CD8-positive, alpha-beta memory T cell (primary cell): ENCODE measurements at regions not wholly inside any gene's neighbourhood (a gene's known extent, or its start where the extent isn't known, plus 50 kb on each side); places are given as distances from the start of the nearest gene placed in this dataset.
A peak's percentile ranks its signal among the peaks of the same experiment; 100 is the strongest.

Experiments used
- CTCF ChIA-PET: fragments of 350-600 bp; sonication (Branson Sonifier 250); formaldehyde crosslinking; loops from one replicate; lab custom pipeline; 2021; ENCODE audit warnings: antibody characterized with exemption; lab: Charles Lee
- POLR2A ChIA-PET: fragments of 350-600 bp; sonication (Branson Sonifier 250); formaldehyde crosslinking; loops from one replicate; lab custom pipeline; 2021; ENCODE audit warnings: antibody characterized with exemption; lab: Charles Lee
- DNase-seq, 5 donors: peaks; one replicate each; pipeline versions ENCODE4 v3.0.0 to v3.0.0-alpha.2; 2020 to 2022; ENCODE audit warnings: mixed read lengths in 1 of 5
- H3K27ac ChIP-seq: one replicate; pipeline ENCODE4 v1.7.0; 2013; ENCODE audit warnings: low read depth, mild to moderate bottlenecking, low read length, moderate library complexity
- H3K27me3 ChIP-seq: 2 replicates; pipeline ENCODE4 v1.7.0; 2013; ENCODE audit warnings: low read length, mild to moderate bottlenecking; ENCODE audit not compliant: insufficient read depth, poor library complexity, severe bottlenecking
- H3K36me3 ChIP-seq: 2 replicates; pipeline ENCODE4 v1.7.0; 2013; ENCODE audit warnings: mild to moderate bottlenecking, low read length, moderate library complexity; ENCODE audit not compliant: insufficient read depth
- H3K4me1 ChIP-seq: 2 replicates; pipeline ENCODE4 v1.7.0; 2013; ENCODE audit warnings: mild to moderate bottlenecking, low read length, moderate library complexity; ENCODE audit not compliant: insufficient read depth
- H3K4me3 ChIP-seq: 2 replicates; pipeline ENCODE4 v1.7.0; 2013; ENCODE audit warnings: mild to moderate bottlenecking, low read length
- H3K9me3 ChIP-seq: 2 replicates; pipeline ENCODE4 v1.7.0; 2013; ENCODE audit warnings: mild to moderate bottlenecking, low read length
- H3K27ac Mint-ChIP-seq, 8 donors: one replicate each; pipeline ENCODE4 v1.8.0; 2020 to 2021; ENCODE audit warnings: mixed read lengths in 8 of 8, mild to moderate bottlenecking in 6 of 8, inconsistent platforms in 3 of 8, moderate library complexity in 3 of 8
- H3K27me3 Mint-ChIP-seq, 2 donors: one replicate each; pipeline ENCODE4 v1.8.0; 2020 to 2021; ENCODE audit warnings: mixed read lengths in 2 of 2, mild to moderate bottlenecking in 1 of 2, moderate library complexity in 1 of 2
- H3K36me3 Mint-ChIP-seq, 3 donors: one replicate each; pipeline ENCODE4 v1.8.0; 2020 to 2021; ENCODE audit warnings: mixed read lengths in 3 of 3, inconsistent platforms in 1 of 3, mild to moderate bottlenecking in 1 of 3
- H3K4me1 Mint-ChIP-seq, 3 donors: one replicate each; pipeline ENCODE4 v1.8.0; 2020 to 2021; ENCODE audit warnings: mixed read lengths in 3 of 3, inconsistent platforms in 1 of 3, mild to moderate bottlenecking in 1 of 3
- H3K4me3 Mint-ChIP-seq, 7 donors: one replicate each; pipeline ENCODE4 v1.8.0; 2020 to 2021; ENCODE audit warnings: mixed read lengths in 7 of 7, mild to moderate bottlenecking in 6 of 7, moderate library complexity in 4 of 7, inconsistent platforms in 2 of 7
- H3K9me3 Mint-ChIP-seq, 5 donors: one replicate each; pipeline ENCODE4 v1.8.0; 2020 to 2022; ENCODE audit warnings: mixed read lengths in 5 of 5, mild to moderate bottlenecking in 3 of 5, moderate library complexity in 2 of 5, inconsistent platforms in 1 of 5

- ChIA-PET CTCF (no interaction called here), POLR2A (no interaction called here)
- Histone ChIP-seq H3K9me3 (no peaks in the 10 kb centered on the region), H3K36me3 (no peaks in the 10 kb centered on the region), H3K27me3 (no peaks in the 10 kb centered on the region), H3K27ac (no peak overlapping the region), H3K4me3 (no peak overlapping the region), H3K4me1 (no peaks in the 10 kb centered on the region)
- no peak overlapping the region for H3K27ac Mint-ChIP-seq
- peaks cover 0 to 18% (median 4%) of the 10 kb centered on the region in 3 donors for H3K36me3 Mint-ChIP-seq
- peaks cover 0 to 16% (median 6%) of the 10 kb centered on the region in 5 donors for H3K9me3 Mint-ChIP-seq
- peaks cover 6 to 25% of the 10 kb centered on the region in 2 donors for H3K27me3 Mint-ChIP-seq
- no peak for DNase-seq
- no peaks in the 10 kb centered on the region for H3K4me1 Mint-ChIP-seq
- H3K4me3 Mint-ChIP-seq, result no peak overlapping the region
Observed at GRCh38 chr7:25976630-25977029, 175.4 kb upstream of the NFE2L3 start.

DNA sequence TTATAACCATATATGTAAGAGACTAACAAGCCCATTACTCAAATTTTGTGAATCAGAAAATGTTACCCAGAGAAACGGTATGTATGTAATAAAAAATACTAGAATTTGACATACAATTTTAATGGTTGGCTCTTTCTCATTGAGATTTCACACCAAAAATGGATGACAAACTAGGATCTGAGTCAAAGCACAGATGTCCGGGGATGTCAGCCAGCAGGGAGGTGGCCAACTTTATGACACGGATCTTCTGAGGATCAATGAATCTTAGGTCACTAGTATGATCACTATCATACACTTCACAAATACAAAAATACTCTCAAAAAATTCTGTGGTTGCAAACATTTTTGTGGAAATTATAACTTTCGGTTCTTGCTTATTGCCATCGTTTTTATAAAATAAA, 173.5 kb upstream of the NFE2L3 start:
- H3K27ac ChIP-seq, result no peak overlapping the region
- no peaks in the 10 kb centered on the region for H3K4me1 ChIP-seq
- no peak overlapping the region for H3K27ac Mint-ChIP-seq
- no peaks in the 10 kb centered on the region for H3K4me1 Mint-ChIP-seq
- ChIA-PET POLR2A (no interaction called here), CTCF (no interaction called here)
- H3K4me3 Mint-ChIP-seq, result no peak overlapping the region
- H3K36me3 Mint-ChIP-seq, result peaks cover 0 to 18% (median 4%) of the 10 kb centered on the region in 3 donors
- no peaks in the 10 kb centered on the region for H3K27me3 ChIP-seq
- H3K36me3 ChIP-seq, result no peaks in the 10 kb centered on the region
- H3K9me3 Mint-ChIP-seq, result peaks cover 0 to 16% (median 5%) of the 10 kb centered on the region in 5 donors
- H3K27me3 Mint-ChIP-seq, result peaks cover 6 to 22% of the 10 kb centered on the region in 2 donors
- H3K4me3 ChIP-seq, result no peak overlapping the region
- H3K9me3 ChIP-seq, result no peaks in the 10 kb centered on the region
- DNase-seq, result no peak

- Mint-ChIP-seq H3K9me3 (peaks cover 0 to 18% (median 5%) of the 10 kb centered on the region in 5 donors), H3K4me3 (no peak overlapping the region), H3K27ac (no peak overlapping the region), H3K27me3 (peaks cover 6 to 26% of the 10 kb centered on the region in 2 donors), H3K4me1 (no peaks in the 10 kb centered on the region), H3K36me3 (peaks cover 0 to 18% (median 4%) of the 10 kb centered on the region in 3 donors)
- Histone ChIP-seq H3K27me3 (no peaks in the 10 kb centered on the region), H3K27ac (no peak overlapping the region), H3K36me3 (no peaks in the 10 kb centered on the region), H3K4me1 (no peaks in the 10 kb centered on the region), H3K4me3 (no peak overlapping the region), H3K9me3 (no peaks in the 10 kb centered on the region)
- ChIA-PET POLR2A (no interaction called here), CTCF (no interaction called here)
- no peak for DNase-seq
Observed at GRCh38 chr7:25979605-25980004, 172.4 kb upstream of the NFE2L3 start.

GRCh38 chr7:25982684-25983083, 169.3 kb upstream of the NFE2L3 start:
- ChIA-PET POLR2A (no interaction called here), CTCF (no interaction called here)
- no peaks in the 10 kb centered on the region for H3K9me3 ChIP-seq
- H3K4me1 ChIP-seq, result no peaks in the 10 kb centered on the region
- H3K9me3 Mint-ChIP-seq, result peaks cover 0 to 5% (median 0%) of the 10 kb centered on the region in 5 donors
- no peak overlapping the region for H3K4me3 ChIP-seq
- no peak for DNase-seq
- H3K27me3 Mint-ChIP-seq, result peaks cover 3 to 30% of the 10 kb centered on the region in 2 donors
- H3K27me3 ChIP-seq, result no peaks in the 10 kb centered on the region
- H3K27ac ChIP-seq, result no peak overlapping the region
- peaks cover 0 to 6% (median 2%) of the 10 kb centered on the region in 3 donors for H3K36me3 Mint-ChIP-seq
- H3K4me1 Mint-ChIP-seq, result no peaks in the 10 kb centered on the region
- no peaks in the 10 kb centered on the region for H3K36me3 ChIP-seq
- no peak overlapping the region for H3K4me3 Mint-ChIP-seq
- H3K27ac Mint-ChIP-seq, result no peak overlapping the region

DNA sequence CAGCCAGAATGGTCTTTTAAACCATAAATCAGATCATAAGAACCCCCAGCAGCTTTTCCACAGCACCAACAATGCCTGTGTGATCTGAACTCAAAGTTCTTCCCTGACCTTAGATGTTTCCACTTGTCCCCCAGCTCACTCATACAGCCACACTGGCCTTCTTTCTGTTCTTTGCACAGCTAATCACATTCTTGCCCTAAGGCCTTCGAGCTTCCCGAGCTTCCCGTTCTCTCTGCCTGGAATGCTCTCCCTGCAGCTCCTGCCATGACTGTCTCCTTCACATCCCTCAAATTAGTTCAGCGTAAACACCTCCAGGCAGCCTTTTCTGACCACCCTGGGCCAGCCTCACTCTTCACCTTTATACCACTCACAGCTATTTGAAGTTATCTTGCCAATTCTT, 166.8 kb upstream of the NFE2L3 start:
- no peaks in the 10 kb centered on the region for H3K4me1 ChIP-seq
- H3K9me3 Mint-ChIP-seq, result peaks cover 0 to 5% (median 0%) of the 10 kb centered on the region in 5 donors
- H3K27ac Mint-ChIP-seq, result no peak overlapping the region
- H3K36me3 ChIP-seq, result no peaks in the 10 kb centered on the region
- H3K27me3 Mint-ChIP-seq, result peaks cover 6 to 36% of the 10 kb centered on the region in 2 donors
- H3K27me3 ChIP-seq, result no peaks in the 10 kb centered on the region
- no peak overlapping the region for H3K4me3 Mint-ChIP-seq
- no peaks in the 10 kb centered on the region for H3K4me1 Mint-ChIP-seq
- no peak overlapping the region for H3K4me3 ChIP-seq
- no peak overlapping the region for H3K27ac ChIP-seq
- POLR2A ChIA-PET, result no interaction called here
- CTCF ChIA-PET, result no interaction called here
- no peaks in the 10 kb centered on the region for H3K9me3 ChIP-seq
- no peak for DNase-seq
- H3K36me3 Mint-ChIP-seq, result peaks cover 0 to 6% (median 2%) of the 10 kb centered on the region in 3 donors

DNA sequence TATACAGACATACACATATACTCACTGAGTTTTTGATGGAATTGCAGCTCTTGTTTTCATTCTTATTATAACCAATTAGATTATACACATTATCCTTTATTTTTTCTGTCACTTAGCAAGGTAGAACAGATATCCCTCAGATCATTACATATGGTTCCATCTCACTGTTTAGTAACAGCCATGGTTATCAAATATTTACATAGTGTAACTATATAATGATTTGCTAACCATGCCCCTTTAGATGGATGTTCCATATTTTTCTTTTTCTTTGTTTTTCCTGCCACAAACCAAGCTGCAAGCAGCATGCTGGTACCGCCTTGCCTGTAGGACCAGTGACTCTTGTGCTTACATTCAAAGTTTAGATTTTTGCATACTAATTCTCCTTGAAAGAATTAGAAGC, 163.4 kb upstream of the NFE2L3 start:
- peaks cover 0 to 2% (median 0%) of the 10 kb centered on the region in 3 donors for H3K36me3 Mint-ChIP-seq
- H3K4me3 Mint-ChIP-seq, result no peak overlapping the region
- Histone ChIP-seq H3K36me3 (no peaks in the 10 kb centered on the region), H3K4me3 (no peak overlapping the region), H3K4me1 (no peaks in the 10 kb centered on the region), H3K27ac (no peak overlapping the region), H3K27me3 (no peaks in the 10 kb centered on the region), H3K9me3 (no peaks in the 10 kb centered on the region)
- peaks cover 0 to 1% (median 0%) of the 10 kb centered on the region in 5 donors for H3K9me3 Mint-ChIP-seq
- DNase-seq, result no peak
- H3K27ac Mint-ChIP-seq, result no peak overlapping the region
- H3K27me3 Mint-ChIP-seq, result peaks cover 4 to 24% of the 10 kb centered on the region in 2 donors
- CTCF ChIA-PET, result no interaction called here
- POLR2A ChIA-PET, result no interaction called here
- H3K4me1 Mint-ChIP-seq, result peaks cover 0 to under 1% (median 0%) of the 10 kb centered on the region in 3 donors

GRCh38 chr7:25989140-25989705, 162.8 kb upstream of the NFE2L3 start:
- Histone ChIP-seq H3K27me3 (no peaks in the 10 kb centered on the region), H3K9me3 (no peaks in the 10 kb centered on the region), H3K27ac (no peak overlapping the region), H3K4me1 (no peaks in the 10 kb centered on the region), H3K4me3 (no peak overlapping the region), H3K36me3 (no peaks in the 10 kb centered on the region)
- no peak overlapping the region for H3K27ac Mint-ChIP-seq
- peaks cover 0 to 2% (median 0%) of the 10 kb centered on the region in 3 donors for H3K36me3 Mint-ChIP-seq
- no peaks in the 10 kb centered on the region for H3K9me3 Mint-ChIP-seq
- CTCF ChIA-PET, result no interaction called here
- no peak overlapping the region for H3K4me3 Mint-ChIP-seq
- POLR2A ChIA-PET, result no interaction called here
- peaks cover 4 to 21% of the 10 kb centered on the region in 2 donors for H3K27me3 Mint-ChIP-seq
- no peak for DNase-seq
- H3K4me1 Mint-ChIP-seq, result peaks cover 2 to 4% (median 3%) of the 10 kb centered on the region in 3 donors

DNA sequence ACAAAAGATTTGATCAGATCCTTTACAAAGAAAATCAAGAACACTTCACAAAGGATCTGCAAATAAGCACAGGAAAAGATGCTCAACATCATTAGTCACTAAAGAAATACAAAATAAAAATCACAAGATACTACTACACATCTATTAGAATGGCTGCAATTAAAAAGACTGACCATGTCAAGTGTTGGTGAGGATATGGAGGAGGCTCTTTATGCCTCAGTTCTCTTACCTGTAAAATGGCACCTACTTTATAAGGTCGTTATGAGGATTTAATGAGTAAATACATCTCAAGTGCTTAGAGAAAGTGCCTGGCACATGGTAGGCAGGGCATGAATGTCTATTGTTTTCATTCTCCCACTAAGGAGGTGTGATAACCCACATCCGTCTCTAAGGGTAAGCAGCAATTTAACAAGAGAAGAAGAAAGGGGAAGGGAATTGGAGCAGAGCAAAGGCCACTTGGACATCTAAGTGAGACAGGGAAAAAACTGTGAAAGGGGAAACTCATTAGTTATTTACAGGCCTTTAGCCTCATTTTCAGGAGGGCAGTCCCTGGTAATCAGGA, 157.5 kb upstream of the NFE2L3 start:
- Histone ChIP-seq H3K4me3 (no peak overlapping the region), H3K4me1 (no peaks in the 10 kb centered on the region), H3K27me3 (no peaks in the 10 kb centered on the region), H3K27ac (no peak overlapping the region), H3K9me3 (no peaks in the 10 kb centered on the region), H3K36me3 (no peaks in the 10 kb centered on the region)
- H3K36me3 Mint-ChIP-seq, result no peaks in the 10 kb centered on the region
- ChIA-PET CTCF (no interaction called here), POLR2A (interaction anchor here (0.6 kb wide), 1 partner anchor 201 kb away, joined by 6 read pairs; no protein-coding TSS in a partner anchor)
- peaks cover 14 to 17% (median 16%) of the 10 kb centered on the region in 3 donors for H3K4me1 Mint-ChIP-seq
- no peaks in the 10 kb centered on the region for H3K9me3 Mint-ChIP-seq
- H3K27me3 Mint-ChIP-seq, result peaks cover 1 to 13% of the 10 kb centered on the region in 2 donors
- peak overlapping the region in 5 of 7 donors; percentile 7 to 39 (median 24) for H3K4me3 Mint-ChIP-seq
- peak in 1 of 5 donors; percentile 16 for DNase-seq
- H3K27ac Mint-ChIP-seq, result peak overlapping the region in 4 of 8 donors; percentile 19 to 41 (median 30)
